Right kidney (tissue), 1 donor: ENCODE measurements at regions not wholly inside any gene's neighbourhood (a gene's known extent, or its start where the extent isn't known, plus 50 kb on each side); places are given as distances from the start of the nearest gene placed in this dataset.

Experiments
- DNase-seq: peaks from one replicate; pipeline ENCODE4 v3.0.0-alpha.2; 2016

DNA sequence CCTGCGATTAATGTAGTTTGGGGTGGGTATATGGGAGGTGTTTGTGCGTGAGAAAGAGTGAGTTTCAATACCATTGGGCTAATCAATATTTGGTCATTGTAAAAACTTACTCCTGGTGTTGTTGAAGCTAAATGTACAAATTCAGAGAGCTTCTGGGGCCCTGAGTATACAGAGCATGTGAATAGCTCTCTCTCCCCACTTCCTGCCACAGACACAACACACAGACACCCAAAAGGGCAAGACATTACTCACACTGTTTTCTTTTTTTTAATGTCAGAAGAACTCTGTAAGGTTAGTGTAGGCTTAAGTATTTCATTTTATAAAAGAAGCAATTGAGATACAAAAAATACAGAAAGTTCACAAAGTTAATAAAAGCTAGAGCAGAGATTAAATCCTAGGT lies 151.3 kb upstream of the KCNIP4 start:
- DNase-seq: no peak

DNA sequence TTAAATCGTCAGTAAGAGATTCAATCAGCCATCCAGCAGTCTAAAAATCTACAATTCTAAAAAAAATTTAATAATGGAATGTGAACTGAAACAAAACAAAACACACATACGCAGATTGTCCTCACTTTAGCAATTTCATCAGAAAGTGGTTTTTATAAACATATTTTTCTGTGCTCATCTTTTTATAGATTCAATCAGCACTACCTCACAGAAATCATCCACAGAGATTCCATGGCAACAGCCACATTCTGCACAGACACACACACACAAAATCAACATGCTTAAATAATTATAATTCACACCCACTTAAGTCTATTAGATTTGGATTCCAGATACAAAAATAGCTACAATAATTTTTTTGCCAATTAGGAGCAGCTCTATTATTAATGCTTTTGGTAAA lies 149.0 kb upstream of the KCNIP4 start:
- no peak for DNase-seq

DNA sequence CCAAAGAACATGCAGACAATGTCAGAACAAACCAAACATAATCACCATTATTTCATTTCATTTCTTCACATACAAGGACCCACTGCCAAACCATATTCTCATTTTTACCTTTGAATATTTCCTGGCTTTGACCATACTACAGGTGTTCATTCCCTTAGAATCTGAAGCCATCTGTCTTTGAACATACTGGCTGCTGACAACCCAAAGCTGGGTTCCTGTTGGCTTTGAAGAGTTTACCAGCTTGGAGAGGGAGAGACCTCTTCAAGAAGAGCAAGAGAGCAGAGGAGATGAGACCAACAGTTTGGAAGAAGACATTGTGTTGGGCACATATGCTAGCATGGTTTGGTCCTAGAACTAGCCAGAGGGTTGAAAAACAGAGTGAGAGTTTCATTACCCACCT lies 145.6 kb upstream of the KCNIP4 start:
- DNase-seq: no peak

DNA sequence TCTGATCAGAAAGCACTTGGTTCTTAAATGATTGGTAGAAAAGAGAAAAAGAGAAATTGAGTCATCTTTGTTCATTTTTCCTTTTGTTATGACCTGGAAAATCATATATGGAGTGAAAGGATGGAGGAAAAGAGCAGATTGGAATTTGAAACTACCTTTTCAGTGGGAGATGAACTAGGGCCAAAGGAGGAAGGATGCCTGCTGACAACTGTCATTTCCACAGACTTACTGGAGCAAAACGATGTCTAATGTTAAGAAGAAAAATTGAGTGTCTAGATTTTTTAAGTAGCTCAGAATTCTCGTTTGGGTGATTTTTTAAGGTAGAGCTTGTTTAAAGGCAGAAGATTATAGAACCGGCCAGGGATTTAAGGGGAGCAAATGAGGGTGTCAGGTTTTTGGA lies 144.6 kb upstream of the KCNIP4 start:
- no peak for DNase-seq

DNA sequence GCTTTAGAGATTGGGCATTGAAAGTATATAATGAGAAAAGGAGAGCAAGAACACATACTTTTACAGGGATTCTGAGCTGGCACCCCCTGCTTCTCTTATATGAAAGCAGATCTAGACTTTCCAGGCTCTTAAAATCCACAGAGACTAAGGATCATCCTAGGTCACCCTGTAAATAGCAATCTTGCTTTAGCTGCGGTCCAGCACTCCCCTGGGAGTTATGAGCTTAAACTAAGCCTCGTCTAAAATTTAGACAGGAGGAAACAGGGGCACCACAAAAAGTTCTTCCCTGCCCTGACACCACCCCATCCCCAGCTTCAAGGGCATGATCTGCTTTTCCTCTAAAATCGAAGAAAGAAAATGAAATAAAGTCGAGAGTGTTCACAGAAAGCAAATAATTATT lies 143.3 kb upstream of the KCNIP4 start:
- no peak for DNase-seq

DNA sequence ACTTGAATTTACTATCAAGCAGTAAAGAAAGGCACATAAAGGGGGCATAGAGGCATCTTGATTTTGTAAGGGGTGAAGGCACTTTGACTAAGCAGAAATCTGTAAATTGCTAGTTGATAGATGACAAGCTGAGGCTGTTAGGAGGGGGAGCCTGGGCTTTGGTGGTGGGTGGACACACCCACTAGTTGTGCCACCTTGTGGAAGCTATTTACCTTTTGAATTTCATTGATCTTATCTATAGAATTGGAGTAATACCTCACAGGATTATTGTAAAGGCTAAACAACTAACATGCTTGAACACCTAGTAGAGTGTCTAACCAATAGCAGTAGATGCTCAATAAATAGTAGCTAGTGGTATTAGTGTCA lies 142.8 kb upstream of the KCNIP4 start:
- DNase-seq: no peak

DNA sequence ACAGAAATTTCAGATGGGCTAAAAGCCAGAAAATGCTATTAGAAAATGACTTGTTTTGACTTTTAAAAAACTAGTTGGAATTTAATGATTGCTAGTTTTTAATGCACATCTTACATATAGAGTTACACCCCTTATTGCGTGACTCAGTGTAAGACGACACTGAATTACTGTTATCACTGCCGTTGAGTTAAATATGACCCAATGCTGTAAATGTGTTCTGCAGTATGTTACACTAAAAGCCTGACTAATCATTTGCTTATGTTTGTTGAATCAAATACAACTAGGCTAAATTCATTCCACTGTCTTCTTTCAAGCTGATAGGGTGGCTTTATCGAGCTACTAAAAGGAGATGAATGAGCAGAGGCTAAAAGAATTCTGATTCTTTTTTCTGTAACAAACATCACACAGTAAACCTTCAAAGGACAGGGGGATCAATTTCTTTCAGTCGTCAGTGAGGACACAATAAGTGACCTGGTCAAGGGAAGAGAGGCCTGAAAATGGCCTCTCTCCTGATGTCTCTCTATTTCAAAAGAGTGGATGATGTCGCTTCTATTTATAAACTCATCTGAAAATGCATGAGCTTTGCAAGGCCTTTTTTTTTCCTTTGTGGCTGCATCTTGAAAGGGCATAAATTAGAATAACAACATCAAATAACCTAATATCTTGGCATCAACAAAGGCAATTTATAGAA lies 142.2 kb upstream of the KCNIP4 start:
- no peak for DNase-seq

DNA sequence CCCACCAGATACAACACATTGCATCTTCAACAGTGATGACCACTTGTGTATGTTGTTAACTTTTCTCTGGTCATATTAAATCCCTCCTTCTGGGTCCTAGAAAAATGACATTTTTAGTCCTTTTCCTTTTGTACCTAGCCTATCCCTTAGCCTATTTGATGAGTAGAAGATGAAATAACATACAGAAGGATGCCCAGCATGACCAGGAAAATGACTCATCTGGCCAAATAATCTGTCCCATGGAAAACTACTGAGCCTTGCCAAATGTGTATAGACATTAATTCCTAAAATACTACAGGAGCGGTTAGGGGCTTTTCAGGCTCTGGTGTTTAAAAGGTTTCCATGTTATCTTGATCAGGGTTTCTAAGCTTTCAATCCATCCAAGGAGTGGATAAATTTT lies 129.0 kb upstream of the KCNIP4 start:
- no peak for DNase-seq

DNA sequence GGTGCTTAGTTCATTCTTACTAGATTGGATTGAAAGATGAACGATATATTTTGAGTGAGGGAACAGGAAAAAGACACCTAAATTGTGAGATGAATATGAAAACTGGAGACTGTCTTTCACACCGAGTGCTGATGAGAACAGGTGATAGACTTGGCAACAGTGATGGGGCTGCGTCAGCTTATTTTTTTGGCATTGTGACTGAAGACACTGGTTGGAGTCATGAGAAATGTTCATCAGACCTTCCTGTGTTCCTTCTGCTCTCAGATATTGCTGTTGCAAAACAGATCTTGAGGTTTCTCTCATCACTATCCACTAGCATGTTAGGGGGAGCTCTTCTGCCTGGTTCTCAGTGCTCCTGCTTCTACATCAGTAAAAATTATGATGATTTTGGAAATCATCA lies 124.2 kb upstream of the KCNIP4 start:
- DNase-seq: no peak

DNA sequence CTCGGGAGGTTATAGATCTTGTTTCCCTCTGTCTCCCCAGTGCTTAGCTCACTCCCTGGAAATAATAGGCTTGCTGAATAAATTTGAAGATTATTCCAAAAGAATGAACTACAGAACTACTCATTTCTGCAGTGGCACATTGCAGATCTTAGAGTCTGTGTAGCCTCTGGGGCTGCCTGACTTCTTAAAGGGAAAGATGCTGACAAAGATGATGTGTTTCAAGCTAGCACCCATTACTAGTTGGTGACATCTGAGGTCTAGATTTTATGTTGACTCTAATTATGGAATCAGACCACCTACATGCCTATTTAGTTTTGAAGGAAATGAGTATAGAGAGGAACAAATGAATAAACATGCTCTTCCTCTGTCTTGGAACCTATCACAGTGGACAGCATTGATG lies 123.7 kb upstream of the KCNIP4 start:
- no peak for DNase-seq

DNA sequence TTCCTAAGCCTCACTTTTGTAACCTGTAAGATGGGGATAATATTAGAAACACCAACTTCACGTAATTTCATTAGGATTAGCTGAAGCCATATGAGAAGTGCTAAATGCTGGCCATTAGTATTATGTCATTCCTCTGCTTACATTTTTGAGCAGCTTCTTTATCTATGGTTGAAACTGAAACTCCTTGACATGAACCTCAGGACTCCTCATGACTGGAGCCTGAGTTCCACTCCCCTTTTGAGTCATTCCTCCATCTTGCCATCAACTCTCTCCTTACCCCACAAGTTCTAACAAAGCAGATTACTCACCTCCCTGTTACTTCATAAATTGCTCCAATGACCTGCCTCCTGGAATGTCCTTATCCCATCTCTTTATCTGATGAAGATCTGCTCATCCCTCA lies 123.2 kb upstream of the KCNIP4 start:
- no peak for DNase-seq

DNA sequence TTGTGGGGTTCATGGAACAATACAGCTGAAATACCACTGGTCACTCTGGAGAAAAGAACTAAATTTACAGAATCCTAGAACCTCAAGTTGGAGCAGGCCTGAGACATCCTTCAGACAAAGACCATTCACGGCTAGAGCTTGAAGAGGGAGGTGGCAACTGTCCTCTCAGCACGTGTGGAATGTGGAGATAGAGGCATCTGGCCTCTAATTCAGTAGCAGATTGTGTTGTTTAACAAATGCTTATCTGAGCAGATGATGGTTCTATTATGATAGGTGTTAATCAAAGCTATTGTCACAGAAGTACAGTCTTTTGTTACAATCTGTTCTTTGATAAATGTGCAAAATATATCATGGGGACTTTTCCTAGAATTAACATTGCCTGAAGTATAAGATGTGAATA lies 121.7 kb upstream of the KCNIP4 start:
- no peak for DNase-seq

DNA sequence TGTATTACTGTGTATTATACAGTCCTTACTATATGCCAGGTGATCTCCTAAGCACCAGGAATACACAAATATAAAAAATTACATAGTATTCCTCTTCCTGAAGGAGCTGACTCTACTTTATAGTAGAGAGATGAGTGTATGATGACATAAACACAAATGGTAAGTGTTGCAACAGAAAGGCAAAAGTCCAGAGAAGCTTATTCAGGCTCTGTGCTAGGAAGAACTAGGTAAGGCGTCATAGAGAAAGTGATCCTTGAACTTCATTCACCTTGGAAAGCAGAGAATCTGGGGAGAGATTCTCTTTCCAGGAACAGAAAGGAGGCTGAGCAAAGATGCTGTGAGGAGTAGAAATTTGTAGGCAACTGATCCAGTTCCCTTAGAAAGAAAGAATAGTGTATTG lies 115.0 kb upstream of the KCNIP4 start:
- no peak for DNase-seq

DNA sequence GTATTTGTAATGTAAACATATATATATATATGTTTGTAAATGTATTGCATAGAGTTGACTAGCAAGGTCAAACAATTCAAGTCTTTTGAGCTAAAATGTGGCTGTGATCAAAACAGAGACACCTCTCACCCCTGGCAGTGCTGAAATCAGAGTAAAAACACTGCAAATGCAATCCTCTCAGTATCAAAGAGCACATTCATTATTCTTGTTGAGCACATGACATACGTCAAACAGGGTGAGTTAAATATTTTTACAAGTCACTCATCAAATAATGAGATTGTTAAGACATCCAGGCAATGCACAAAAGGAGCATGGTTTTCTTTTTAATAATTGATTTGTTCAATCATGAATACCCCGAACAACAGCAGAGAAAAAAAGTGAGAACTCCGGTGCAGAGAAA lies 114.1 kb upstream of the KCNIP4 start:
- DNase-seq: no peak

DNA sequence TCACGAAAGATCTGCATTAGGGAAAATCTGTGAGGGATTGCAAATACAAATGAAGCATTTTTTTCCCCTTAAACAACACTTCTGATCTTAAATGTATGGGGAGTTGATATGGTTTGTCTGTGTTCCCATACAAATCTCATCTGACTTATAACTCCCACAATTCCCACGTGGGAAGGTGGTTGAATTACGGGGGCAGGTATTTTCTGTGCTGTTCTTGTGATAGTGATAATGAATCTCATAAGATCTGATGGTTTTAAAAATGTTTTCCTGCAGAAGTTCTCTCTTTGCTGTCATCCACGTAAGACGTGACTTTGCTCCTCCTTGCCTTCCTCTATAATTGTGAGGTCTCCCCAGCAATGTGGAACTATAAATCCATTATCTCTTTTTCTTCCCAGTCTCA lies 107.4 kb upstream of the KCNIP4 start:
- DNase-seq: no peak

DNA sequence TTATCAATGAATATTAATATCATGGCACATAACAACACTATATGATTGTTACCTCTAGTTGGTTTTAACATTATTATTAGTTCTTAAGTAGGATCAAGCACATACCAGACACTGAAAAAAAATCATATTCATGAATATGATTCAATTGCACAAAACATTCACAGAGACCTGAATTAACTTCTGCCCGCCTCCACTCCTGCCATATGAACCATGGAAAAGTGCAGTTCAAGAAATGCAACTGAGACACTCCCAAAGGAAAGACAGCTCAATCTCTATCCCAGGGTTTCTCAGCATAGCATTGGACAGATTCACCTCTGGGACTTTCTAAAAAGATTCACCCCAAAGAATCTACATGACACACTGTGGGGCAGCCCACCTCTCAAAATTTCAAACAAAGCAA lies 103.5 kb upstream of the KCNIP4 start:
- no peak for DNase-seq

DNA sequence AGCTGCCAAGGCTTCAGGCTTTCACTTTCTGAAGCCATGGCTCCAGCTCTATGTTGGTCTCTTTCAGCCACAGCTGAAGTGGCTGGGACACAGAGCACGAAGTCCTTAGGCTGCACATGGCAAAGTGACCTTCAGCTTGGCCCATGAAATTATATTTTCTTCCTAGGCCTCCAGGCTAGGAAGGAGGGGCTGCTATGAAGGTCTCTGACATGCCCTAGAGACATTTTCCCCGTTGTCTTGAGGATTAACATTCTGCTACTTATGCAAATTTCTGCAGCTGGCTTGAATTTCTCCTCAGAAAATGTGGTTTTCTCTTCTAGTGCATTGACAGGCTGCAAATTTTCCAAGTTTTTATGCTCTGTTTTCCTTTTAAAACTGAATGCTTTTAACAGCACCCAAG lies 99.8 kb upstream of the KCNIP4 start:
- no peak for DNase-seq

DNA sequence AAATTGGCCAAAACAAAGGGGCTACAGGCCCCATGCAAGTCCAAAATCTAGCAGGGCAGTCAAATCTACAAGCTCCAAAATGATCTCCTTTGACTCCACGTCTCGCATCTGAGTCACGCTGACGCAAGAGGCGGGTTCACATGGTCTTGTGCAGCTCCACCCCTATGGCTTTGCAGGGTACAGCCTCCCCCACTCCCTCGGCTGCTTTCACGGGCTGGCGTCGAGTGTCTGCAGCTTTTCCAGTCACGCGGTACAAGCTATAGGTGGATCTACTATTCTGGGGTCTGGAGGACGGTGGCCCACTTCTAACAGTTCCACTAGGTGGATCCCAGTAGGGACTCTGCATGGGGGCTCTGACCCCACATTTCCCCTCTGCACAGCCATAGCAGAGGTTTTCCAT lies 99.2 kb upstream of the KCNIP4 start:
- DNase-seq: no peak

DNA sequence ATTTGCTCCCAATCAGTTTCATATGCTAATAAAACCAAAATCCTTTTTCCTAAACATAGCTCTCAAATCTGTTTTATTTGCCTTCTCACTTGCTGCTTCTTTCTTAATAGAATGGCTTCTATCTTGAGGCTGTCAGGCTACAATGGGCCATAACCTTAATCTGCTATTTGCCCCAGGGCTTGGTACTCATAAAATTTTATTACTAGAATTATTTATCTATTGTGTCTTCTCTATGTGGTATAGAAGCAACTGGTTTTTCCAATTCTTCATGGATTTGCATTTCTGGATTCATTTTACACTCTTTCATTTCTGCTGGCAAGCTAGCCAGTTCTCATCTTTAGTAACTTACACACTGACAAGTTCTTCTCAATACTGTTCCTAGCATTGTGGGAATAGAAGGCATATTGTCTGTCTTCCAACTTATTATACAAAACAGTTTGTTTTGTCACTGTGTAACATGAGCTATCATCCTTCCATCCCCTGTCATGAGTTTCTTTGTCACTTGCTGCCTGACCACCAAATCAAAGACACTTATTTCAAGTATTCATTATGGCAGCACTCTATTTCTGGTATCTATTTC lies 96.6 kb upstream of the KCNIP4 start:
- no peak for DNase-seq

DNA sequence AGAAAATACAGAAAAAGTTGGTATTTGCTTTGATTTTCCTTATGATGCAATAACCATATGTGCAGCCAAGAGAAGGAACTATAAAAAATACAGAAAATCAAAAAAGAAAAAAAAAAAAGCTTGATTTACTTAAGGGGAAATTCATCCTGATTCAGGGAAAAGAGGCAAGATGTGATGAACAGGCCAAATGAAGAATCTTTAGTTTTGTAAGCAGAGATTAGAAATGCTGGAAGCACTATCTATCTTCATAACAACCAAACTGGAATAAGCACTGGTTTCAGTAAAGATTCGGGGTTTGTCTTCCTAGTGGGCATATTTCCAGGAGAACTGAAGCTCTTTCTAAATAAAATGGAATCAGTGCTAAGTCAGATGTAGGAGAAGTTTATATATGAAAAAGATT lies 82.9 kb upstream of the KCNIP4 start:
- DNase-seq: no peak

DNA sequence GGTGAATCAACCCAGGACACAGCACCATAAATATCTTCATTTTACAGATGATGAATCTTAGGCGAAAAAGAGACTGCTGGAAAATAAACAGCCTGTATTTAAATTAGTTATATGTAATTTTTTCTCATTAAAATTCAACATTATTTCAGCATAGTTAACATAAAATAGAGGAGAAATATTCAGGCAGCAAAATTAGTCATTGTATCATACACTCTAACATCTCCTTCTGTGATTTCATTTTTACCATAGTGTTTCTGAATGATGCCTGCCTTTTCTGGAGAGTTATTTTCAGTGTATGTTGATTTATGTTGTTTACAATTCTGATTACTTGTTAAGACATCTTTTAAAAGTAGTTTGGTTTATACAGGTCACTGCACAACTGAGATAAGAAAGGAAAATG lies 82.3 kb upstream of the KCNIP4 start:
- no peak for DNase-seq

DNA sequence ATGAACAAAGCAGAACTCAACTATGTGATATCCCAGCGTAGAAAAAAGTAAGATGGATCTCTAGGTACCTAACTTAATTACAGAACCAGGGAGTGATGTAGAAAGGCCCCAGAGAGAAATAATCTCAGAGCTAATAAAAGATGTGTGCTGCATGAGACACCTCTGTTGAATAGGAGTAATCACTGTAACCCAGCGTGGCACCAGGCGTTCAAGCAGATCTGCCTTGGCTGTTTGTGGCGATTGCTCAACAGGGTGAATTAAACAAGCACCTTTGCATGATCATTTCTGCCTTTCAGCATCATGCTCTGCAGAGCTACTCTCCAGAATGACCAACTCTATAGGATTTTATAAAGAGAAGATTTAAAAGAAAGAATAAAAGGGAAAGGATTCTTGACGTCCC lies 81.7 kb upstream of the KCNIP4 start:
- no peak for DNase-seq

DNA sequence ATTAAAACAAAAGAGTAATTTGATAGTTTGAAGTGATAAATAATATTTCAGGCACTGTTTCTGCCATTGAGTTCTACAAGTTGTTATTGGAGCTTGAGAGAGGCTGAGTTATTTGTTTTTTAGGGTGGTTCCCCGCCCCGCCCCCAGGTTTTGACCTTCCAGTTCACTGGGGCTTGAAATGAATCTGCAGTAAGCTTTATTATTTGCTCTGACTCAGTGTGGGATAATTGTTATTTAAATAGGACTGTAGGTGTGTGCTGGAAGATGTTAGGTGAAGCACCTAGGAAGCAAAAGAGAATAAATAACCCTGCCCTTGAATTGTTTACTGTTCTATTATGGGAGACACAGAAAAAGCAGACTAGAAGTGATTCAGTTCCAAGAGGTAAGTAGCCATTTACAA lies 81.2 kb upstream of the KCNIP4 start:
- DNase-seq: no peak

DNA sequence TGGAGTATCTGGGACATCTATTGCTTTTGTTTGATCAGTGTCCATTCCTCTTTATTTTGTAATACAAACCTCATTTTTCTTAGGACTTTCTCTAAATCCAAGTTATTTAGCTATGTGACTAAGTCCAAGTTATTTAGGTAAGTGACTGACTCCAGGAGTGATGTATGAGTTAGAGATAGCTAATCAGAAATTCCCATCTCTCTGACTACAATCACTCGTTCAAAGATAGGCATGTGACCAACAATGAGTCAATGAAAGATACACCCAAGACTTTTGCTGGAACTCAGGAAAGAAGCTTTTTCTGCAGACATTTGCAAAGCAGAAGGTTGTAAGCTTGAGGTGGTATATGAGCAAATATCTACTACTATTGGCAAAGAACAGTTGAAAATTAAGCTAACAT lies 72.5 kb upstream of the KCNIP4 start:
- DNase-seq: no peak

DNA sequence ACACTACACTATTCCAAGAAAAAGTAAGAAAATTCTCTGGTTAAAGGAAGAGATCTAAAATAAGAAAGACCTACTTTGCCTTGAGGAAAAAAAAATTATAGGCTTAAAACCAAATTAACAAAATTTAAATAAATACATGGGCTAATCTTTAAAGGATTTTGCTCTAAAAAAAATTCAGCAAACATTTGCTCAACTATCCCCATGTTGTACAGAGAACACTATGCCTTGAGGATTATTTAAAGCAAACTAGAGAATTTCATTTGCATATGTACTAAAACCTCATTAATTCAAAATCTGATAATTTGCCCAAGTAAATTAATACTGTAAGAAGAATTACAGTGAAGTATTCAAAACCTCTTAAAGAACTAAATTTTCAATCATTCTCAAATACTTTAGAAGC lies 71.6 kb upstream of the KCNIP4 start:
- DNase-seq: no peak
